SHP77 (cell line): ENCODE measurements at regions not wholly inside any gene's neighbourhood (a gene's known extent, or its start where the extent isn't known, plus 50 kb on each side); places are given as distances from the start of the nearest gene placed in this dataset.

Source experiments
- DNase-seq, 2 experiments: peaks; one replicate each; lab custom pipeline; 2025; lab: John Stamatoyannopoulos, UW

DNA sequence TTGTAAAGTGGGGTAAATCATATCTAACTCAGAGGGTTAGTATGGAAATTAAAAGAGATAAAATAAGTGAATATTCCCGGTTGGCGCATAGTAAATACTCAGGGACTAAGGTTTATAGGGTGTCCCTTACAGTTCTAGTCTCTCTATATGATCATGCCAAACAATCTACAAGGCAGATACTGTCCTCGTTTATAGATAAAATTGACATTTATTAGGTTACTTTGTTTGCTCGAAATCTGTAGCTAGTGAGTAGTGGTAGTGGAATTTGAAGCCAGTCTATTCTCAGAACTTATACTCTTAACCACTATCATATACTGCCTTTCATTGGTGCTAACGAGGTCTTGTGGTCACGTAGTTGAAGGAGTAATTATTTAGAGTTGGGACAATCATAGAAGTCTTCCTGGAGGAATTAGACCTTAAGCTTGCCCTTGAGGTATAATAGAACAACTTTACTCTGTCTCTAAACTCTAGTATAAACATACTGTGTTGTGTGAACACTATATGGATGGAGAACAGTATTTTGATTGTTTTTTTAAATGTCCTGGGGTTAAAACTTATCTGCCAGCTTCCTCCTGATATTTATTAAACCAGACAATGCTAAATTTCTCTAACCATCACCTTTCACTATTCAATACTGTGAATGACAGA is 324.0 kb downstream of the STIM2 start:
- no peak for DNase-seq

- DNase-seq: no peak
These were observed 326.1 kb downstream of the STIM2 start for GRCh38 chr4:27186710-27187109.

DNA sequence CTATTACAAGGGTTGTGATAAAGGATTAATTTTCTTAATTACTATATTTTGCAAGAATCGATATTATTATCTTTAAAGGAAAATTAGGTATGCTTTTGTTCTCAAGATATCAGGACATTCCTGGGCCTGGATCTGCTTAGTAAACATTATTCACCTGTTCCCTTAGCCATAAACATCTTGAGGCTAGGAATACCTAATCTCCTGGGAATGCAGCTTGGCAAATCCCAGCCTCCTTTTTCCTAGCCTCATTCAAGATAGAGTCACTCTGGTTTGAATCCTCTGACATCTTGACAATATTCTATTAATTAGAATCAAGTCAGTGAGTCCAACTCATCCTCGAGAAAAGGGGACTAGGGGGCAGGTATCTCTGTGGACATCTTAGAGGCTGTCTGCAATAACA is 327.1 kb downstream of the STIM2 start:
- DNase-seq: no peak

DNA sequence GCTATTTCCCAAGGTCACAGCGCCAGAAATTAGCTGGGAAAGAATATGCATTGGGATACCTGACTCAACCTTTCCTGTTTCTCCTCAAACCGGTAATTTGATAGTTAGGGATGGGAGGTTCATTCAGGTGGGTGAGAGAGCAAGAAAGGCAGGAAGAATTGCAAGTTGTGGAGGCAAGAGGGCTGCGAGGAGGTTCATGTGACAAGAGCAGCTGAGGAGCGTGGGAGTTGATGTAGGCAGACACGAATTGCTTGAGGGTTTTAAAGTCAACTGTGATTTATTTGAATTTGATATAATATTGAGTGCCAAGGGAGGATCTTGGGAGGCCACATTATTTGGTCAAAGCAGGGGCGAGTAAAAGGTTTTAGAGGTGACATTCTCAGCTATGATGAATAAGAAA is 329.0 kb downstream of the STIM2 start:
- no peak for DNase-seq

DNA sequence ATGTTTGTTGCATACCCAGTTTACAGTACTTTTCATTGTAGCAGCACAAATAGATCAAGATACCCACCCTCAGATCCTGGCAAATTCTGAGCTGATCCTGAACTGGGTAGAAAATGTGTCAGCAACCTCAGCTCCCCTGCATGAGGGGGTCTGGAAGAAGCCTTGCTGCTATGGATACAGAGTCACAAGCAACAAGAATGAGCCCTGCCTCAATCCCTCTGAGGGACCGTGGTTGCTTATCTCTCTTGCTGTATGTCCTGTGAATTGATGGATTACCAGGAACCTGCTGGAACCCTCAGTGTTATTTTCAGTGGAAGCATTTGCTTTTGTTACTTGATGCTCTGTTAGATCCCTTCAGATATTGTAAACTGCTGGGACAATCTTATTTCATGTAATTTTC is 331.0 kb downstream of the STIM2 start:
- no peak for DNase-seq

DNA sequence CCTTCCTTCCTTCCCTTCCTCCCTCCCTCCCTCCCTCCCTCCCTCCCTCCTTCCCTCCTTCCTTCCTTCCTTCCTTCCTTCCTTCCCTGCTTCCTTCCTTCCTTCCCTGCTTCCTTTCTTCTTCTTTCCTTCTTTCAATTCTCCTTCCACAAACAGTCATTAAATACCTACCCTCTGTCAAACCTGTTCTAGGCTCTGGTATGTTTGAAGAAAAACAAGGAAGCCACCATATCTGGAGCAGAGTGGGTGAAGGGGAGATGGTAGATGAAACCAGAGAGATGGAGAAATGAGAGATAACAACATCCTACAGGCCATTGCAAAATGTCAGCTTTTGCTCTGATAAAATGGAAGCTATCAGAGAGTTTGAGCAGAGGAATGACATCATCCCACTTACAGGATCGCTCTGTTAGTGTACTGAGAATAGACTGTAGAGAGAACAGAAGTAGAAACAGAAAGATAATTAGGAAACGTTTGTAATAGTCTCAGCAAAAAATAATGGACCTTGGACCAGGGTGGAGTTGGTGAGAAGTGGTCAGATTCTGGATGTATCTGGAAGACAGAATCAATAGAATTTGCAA is 334.0 kb downstream of the STIM2 start:
- DNase-seq: no peak

DNA sequence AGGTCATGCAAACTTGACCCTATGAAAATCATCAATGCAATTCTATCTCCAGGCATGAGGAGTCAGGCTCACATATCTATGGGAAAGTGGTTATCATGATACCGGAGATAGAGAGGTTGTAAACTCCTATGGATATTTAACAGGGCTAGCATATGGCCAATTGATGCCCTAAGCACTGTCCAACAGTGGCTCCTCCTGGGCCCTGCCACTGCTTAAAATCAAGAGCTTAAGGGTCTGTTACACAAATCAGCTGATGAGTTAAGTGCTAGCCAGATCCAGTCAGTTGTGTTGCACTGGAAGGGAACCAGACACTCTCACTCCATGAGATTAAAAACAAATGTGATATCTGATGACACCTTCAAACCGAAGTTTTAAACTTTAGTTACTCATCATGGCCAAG is 337.6 kb downstream of the STIM2 start:
- no peak for DNase-seq

DNA sequence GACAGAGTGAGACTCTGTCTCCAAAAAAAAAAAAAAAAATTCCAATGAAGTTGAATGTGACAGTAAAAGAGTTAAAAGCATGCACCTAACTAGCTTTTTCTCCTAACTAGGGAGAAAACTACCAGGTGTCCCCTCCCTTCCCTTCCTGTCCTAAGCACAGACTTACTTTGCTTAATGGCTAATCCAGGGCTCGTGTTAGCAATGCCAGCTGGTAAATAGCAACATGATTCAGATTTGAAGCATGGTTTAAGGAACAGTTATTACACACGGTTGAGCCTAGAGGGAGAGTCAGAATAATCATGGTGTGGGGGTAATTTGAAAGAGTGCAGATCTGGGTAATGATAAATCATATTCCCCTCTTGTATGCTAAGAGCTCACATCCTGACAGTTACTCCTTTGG is 338.3 kb downstream of the STIM2 start:
- DNase-seq: no peak

- DNase-seq: no peak
These were observed 345.4 kb downstream of the STIM2 start for GRCh38 chr4:27206009-27206408.

DNA sequence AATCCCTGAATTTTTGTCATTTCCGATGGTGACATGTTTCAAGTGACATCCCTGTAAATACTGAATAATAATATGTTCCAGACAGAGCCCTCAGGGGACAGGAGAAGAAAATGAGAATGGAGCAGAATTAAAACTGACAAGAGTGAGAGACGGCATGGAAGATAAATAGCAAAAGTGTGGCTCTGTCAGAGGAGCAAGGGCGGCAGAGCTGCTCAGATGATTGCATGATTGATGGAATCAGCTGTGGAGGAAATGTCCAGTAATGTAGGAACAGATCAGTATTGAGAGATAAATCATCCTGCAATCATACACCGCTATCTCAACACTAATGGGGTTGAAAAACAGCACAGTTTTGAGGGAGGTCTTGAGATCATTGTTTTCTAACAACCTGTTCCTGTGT is 350.3 kb downstream of the STIM2 start:
- DNase-seq: no peak

GRCh38 chr4:27214010-27214409 is 353.4 kb downstream of the STIM2 start:
- no peak for DNase-seq

GRCh38 chr4:27215220-27215826 is 354.7 kb downstream of the STIM2 start:
- no peak for DNase-seq

DNA sequence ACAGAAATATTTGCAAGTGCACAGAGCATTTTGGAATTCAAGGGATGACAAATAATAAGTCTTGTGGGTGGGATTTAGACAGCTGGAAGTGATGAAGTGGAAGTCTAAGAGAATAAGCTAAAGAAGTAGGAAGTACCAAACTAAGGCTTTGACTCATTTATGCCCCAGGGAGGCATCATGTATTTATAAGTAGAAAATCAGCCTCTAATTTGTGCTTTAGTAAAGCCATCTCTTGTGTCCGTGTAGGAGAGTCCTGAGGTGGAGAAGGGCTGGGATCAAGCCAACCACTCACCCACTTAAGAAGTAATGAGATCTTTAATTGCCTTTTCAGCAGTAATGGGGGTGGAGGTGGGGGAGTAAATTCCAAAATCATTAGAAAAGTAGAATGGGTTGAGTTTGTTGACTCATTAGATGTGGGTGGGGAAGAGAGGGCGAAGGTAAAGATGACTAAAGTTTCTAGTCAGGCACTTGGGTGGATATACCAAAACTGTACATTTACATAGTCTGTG is 356.7 kb downstream of the STIM2 start:
- DNase-seq: no peak

GRCh38 chr4:27218013-27218412 is 357.4 kb downstream of the STIM2 start:
- no peak for DNase-seq

- DNase-seq: no peak
These were observed 362.7 kb downstream of the STIM2 start for GRCh38 chr4:27223326-27223725.

- DNase-seq: no peak
These were observed 372.9 kb downstream of the STIM2 start for GRCh38 chr4:27233531-27233930.

- no peak for DNase-seq
These were observed 373.8 kb downstream of the STIM2 start for GRCh38 chr4:27234306-27234899.

DNA sequence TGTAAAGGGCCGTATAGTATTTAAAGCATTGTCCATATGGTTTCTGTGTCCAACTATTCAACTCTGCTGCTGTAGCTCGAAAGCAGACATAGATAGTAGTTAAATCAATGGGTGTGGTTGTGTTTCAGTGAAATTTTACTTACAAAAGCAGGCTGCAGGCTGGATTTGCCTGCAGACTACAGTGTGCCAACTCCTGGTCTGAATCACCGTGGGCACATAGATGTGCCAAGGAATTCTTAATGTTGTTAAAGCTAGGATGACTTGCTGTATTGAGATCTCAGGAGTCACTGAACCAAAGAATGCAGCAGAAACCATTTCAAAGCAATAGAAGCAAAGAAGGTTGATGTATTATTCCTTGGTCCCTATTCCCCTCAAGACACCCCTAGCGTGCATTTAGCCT is 379.0 kb downstream of the STIM2 start:
- DNase-seq: no peak

- no peak for DNase-seq
These were observed 381.6 kb downstream of the STIM2 start for GRCh38 chr4:27242217-27242616.

DNA sequence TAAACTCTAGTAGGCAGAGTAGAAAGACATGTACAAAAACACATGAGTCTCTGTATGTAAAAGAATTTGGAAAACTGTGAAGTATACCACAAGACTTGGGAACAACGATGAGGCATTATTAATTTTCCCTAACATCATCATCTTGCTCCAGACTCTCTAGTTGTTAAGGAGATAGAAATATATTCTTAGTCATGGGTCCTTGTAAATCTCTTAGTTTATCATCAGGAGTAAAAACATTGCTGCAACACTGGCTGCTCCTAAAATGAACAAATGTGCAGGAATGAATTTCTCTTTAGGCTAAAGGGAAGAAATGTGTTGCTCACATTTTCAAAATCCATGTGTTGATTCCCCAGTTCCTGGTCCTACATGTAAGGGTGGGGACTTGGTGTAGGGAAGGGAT is 384.6 kb downstream of the STIM2 start:
- no peak for DNase-seq

DNA sequence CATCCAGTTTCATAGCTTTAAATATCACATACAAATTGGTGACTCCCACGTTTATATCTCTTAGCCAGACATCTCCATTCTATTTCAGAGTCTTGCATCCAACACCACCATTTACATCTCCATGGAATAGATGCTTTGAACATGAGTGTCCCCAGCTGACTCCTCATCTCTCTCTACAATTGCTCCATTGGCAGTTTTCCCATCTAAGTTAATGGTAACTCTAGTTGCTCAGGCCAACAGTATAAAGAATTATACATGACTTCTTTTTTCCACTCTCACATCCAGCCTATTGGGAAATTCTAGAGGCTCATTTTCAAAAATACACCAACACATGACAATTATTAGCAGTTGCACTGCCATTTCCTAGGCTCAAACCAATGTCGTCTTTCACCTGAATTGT is 388.2 kb downstream of the STIM2 start:
- no peak for DNase-seq

- DNase-seq: no peak
These were observed 391.1 kb downstream of the STIM2 start for GRCh38 chr4:27251771-27252170.

DNA sequence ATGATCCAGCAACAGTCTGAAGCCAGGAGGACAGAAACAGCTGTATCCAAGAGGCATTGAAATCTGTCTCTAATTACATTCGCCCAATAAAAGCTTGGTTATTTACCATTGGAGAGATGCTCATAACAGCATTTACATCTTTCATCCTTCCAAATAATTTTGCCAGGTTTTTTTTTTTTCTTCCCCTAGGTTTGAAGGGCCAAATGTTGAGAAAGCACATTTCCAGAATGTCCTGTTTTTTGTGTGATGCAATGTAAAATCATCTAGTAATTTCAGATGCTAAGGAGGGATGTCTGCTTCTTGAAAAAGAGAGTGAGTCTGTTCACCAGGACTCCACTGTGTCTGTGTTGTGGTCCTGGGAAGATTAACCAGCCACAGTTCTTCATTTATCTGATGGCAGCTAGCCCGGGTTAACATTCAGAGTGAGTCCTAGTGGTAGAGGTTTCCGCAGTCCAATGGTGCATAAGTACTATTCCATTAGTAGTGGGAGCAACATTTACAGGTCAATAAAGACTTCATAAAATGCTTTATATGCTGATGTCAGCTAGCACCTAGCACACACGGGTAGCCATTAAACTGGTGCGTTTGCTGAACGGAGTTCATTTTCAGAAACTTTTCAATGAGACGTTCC is 406.8 kb downstream of the STIM2 start:
- DNase-seq: no peak
